ENCODE measurements at regions not wholly inside any gene's neighbourhood (a gene's known extent, or its start where the extent isn't known, plus 50 kb on each side); places are given as distances from the start of the nearest gene placed in this dataset.

- no peak for DNase-seq
These were observed 75.7 kb upstream of the ANO1 start for GRCh38 chr11:70002433-70002832.

GRCh38 chr11:70005107-70005818 is 72.9 kb upstream of the ANO1 start:
- no peak for DNase-seq

GRCh38 chr11:70007796-70008195 is 70.3 kb upstream of the ANO1 start:
- no peak for DNase-seq

GRCh38 chr11:70010774-70011173 is 67.3 kb upstream of the ANO1 start:
- DNase-seq: no peak

GRCh38 chr11:70012134-70012733 is 65.9 kb upstream of the ANO1 start:
- DNase-seq: no peak

- DNase-seq: no peak
These were observed 63.8 kb upstream of the ANO1 start for GRCh38 chr11:70014291-70014690.

GRCh38 chr11:70016666-70017367 is 61.3 kb upstream of the ANO1 start:
- DNase-seq: no peak

GRCh38 chr11:70018816-70019215 is 59.3 kb upstream of the ANO1 start:
- DNase-seq: no peak

- no peak for DNase-seq
These were observed 58.5 kb upstream of the ANO1 start for GRCh38 chr11:70019576-70020011.

- no peak for DNase-seq
These were observed 57.5 kb upstream of the ANO1 start for GRCh38 chr11:70020336-70021214.

- no peak for DNase-seq
These were observed 56.5 kb upstream of the ANO1 start for GRCh38 chr11:70021586-70021985.

GRCh38 chr11:70024036-70024772 is 53.9 kb upstream of the ANO1 start:
- no peak for DNase-seq

GRCh38 chr11:70024773-70025045 is 53.4 kb upstream of the ANO1 start:
- DNase-seq: no peak

- no peak for DNase-seq
These were observed 52.8 kb upstream of the ANO1 start for GRCh38 chr11:70025308-70025707.

GRCh38 chr11:70026012-70026411 is 52.1 kb upstream of the ANO1 start:
- DNase-seq: no peak

GRCh38 chr11:70026726-70027125 is 51.4 kb upstream of the ANO1 start:
- DNase-seq: no peak

- no peak for DNase-seq
These were observed 50.7 kb upstream of the ANO1 start for GRCh38 chr11:70027451-70027850.

- no peak for DNase-seq
These were observed 49.8 kb upstream of the ANO1 start for GRCh38 chr11:70028147-70028855.
